ENCODE measurements at regions not wholly inside any gene's neighbourhood (a gene's known extent, or its start where the extent isn't known, plus 50 kb on each side); places are given as distances from the start of the nearest gene placed in this dataset.

DNA sequence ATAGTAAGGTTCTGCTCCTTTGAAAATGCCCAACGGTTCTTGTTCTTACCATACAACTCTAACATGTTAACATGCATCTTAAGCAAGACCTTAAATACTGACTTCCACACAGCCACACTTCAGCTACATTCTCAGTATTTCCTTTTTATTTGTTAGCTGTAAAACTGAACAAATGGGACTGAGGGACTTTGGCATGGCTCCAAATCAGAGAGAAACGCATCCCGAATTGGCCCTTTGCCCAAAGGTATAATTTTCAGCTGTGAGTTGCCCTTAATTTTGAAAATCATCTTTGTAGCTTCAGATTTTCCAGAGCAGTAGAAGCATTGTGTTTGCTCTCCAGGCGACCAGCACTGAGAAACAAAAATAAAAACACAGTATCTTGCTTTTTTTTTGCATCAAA, 56.4 kb downstream of the NEUROD6 start:
- H3K4me3 ChIP-seq (ENCODE audit: control insufficient read depth in 1 of 2, extremely low read depth in 1 of 2, low read length in 1 of 2): no peak overlapping the region
- 60% methylated on average over 3 of the region's 4 CpGs for WGBS (ENCODE audit: insufficient coverage)
- DNase-seq (no peak), ATAC-seq (replicated peaks in 1 of 4) (no peak)
- no peaks in the 10 kb centered on the region for H3K9me3 ChIP-seq
- CTCF ChIA-PET: no interaction called here
- Mint-ChIP-seq H3K27me3 (no peaks in the 10 kb centered on the region), H3K4me1 (no peaks in the 10 kb centered on the region), H3K36me3 (no peaks in the 10 kb centered on the region), H3K4me3 (no peak overlapping the region), H3K9me3 (peaks cover 0 to 6% (median 0%) of the 10 kb centered on the region in 3 donors), H3K27ac (no peak overlapping the region)
- no peaks in the 10 kb centered on the region for H3K27me3 ChIP-seq (replicated peaks in 1 of 2; ENCODE audit: control insufficient read depth in 2 of 2, extremely low read depth in 1 of 2, insufficient read depth in 2 of 2, low read length in 1 of 2)
- H3K4me1 ChIP-seq (ENCODE audit: control insufficient read depth in 1 of 2, extremely low read depth in 1 of 2, insufficient read depth in 2 of 2, low read length in 2 of 2): no peaks in the 10 kb centered on the region
- POLR2A ChIA-PET: no interaction called here
- no peak overlapping the region for H3K27ac ChIP-seq (ENCODE audit: low read length)
- H3K36me3 ChIP-seq (ENCODE audit: control insufficient read depth in 2 of 2, extremely low read depth in 1 of 2, insufficient read depth in 1 of 2, low read length in 1 of 2): no peaks in the 10 kb centered on the region

- H3K36me3 ChIP-seq (ENCODE audit: control insufficient read depth in 2 of 2, extremely low read depth in 1 of 2, insufficient read depth in 1 of 2, low read length in 1 of 2): no peaks in the 10 kb centered on the region
- POLR2A ChIA-PET: no interaction called here
- Mint-ChIP-seq H3K36me3 (no peaks in the 10 kb centered on the region), H3K4me3 (no peak overlapping the region), H3K9me3 (peaks cover 0 to 2% (median 0%) of the 10 kb centered on the region in 3 donors), H3K27me3 (peaks cover 0 to 3% of the 10 kb centered on the region in 2 donors), H3K27ac (no peak overlapping the region), H3K4me1 (no peaks in the 10 kb centered on the region)
- H3K27me3 ChIP-seq (replicated peaks in 1 of 2; ENCODE audit: control insufficient read depth in 2 of 2, extremely low read depth in 1 of 2, insufficient read depth in 2 of 2, low read length in 1 of 2): no peaks in the 10 kb centered on the region
- no peak for DNase-seq
- H3K4me1 ChIP-seq (ENCODE audit: control insufficient read depth in 1 of 2, extremely low read depth in 1 of 2, insufficient read depth in 2 of 2, low read length in 2 of 2): no peaks in the 10 kb centered on the region
- H3K9me3 ChIP-seq: no peaks in the 10 kb centered on the region
- H3K4me3 ChIP-seq (ENCODE audit: control insufficient read depth in 1 of 2, extremely low read depth in 1 of 2, low read length in 1 of 2): no peak overlapping the region
- WGBS (ENCODE audit: insufficient coverage): 90% methylated on average over 3 of the region's 5 CpGs
- no peak overlapping the region for H3K27ac ChIP-seq (ENCODE audit: low read length)
- no peak for ATAC-seq (replicated peaks in 1 of 4)
- CTCF ChIA-PET: no interaction called here
Observed at GRCh38 chr7:31271641-31272405, 68.7 kb downstream of the NEUROD6 start.

DNA sequence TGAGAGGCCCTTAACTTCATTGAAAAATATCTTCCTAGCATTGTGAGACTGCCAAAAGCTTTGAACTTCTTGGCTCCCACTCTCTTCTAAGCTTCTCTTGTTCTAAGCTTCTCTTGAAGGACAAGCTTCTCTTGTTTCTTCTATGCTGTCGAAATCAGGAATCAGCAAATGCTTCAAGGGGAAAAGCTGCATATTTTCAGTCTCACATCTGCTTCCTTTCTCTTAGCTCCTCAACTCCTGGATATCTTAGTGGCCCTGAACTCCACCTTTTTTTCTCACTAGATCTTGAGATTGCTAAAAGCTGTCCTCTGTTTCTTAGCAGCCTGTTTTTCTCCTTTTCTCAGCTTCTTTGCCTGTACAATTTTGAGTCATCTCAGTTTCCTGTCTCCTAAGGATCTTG, 73.0 kb downstream of the NEUROD6 start:
- H3K4me1 ChIP-seq (ENCODE audit: control insufficient read depth in 1 of 2, extremely low read depth in 1 of 2, insufficient read depth in 2 of 2, low read length in 2 of 2): no peaks in the 10 kb centered on the region
- H3K4me3 Mint-ChIP-seq: no peak overlapping the region
- H3K27ac Mint-ChIP-seq: no peak overlapping the region
- ChIA-PET CTCF (no interaction called here), POLR2A (no interaction called here)
- ATAC-seq (replicated peaks in 1 of 4): no peak
- H3K36me3 Mint-ChIP-seq: no peaks in the 10 kb centered on the region
- H3K27me3 ChIP-seq (replicated peaks in 1 of 2; ENCODE audit: control insufficient read depth in 2 of 2, extremely low read depth in 1 of 2, insufficient read depth in 2 of 2, low read length in 1 of 2): no peaks in the 10 kb centered on the region
- H3K9me3 ChIP-seq: no peaks in the 10 kb centered on the region
- H3K27ac ChIP-seq (ENCODE audit: low read length): no peak overlapping the region
- DNase-seq: no peak
- H3K4me1 Mint-ChIP-seq: no peaks in the 10 kb centered on the region
- 58% methylated on average over 1 of the region's 1 CpG for WGBS (ENCODE audit: insufficient coverage)
- H3K36me3 ChIP-seq (ENCODE audit: control insufficient read depth in 2 of 2, extremely low read depth in 1 of 2, insufficient read depth in 1 of 2, low read length in 1 of 2): no peaks in the 10 kb centered on the region
- peaks cover 0 to 3% (median 0%) of the 10 kb centered on the region in 3 donors for H3K9me3 Mint-ChIP-seq
- no peak overlapping the region for H3K4me3 ChIP-seq (ENCODE audit: control insufficient read depth in 1 of 2, extremely low read depth in 1 of 2, low read length in 1 of 2)
- peaks cover 0 to 3% of the 10 kb centered on the region in 2 donors for H3K27me3 Mint-ChIP-seq

DNA sequence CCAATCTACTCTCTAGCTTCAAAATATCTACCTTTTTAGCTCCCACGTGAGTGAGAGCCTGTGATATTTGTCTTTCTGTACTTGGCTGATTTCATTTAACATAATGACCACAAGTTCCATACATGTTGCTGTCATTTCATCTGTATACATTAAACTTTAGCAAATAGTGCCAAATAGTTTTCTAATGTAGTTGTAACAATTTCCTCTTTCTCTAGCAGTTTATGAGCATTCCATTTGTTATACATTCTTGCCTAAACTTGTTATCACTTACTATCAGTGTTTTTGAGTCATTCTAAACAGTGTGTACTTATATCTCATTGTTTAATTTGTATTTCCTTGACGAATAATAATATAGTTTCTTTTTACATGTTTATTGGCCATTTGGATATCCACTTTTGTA, 77.2 kb downstream of the NEUROD6 start:
- Mint-ChIP-seq H3K4me1 (no peaks in the 10 kb centered on the region), H3K27ac (no peak overlapping the region), H3K36me3 (no peaks in the 10 kb centered on the region), H3K27me3 (no peaks in the 10 kb centered on the region), H3K4me3 (no peak overlapping the region), H3K9me3 (peaks cover 0 to 4% (median 3%) of the 10 kb centered on the region in 3 donors)
- H3K27ac ChIP-seq (ENCODE audit: low read length): no peak overlapping the region
- no peaks in the 10 kb centered on the region for H3K36me3 ChIP-seq (ENCODE audit: control insufficient read depth in 2 of 2, extremely low read depth in 1 of 2, insufficient read depth in 1 of 2, low read length in 1 of 2)
- H3K4me3 ChIP-seq (ENCODE audit: control insufficient read depth in 1 of 2, extremely low read depth in 1 of 2, low read length in 1 of 2): no peak overlapping the region
- no peak for ATAC-seq (replicated peaks in 1 of 4)
- POLR2A ChIA-PET: no interaction called here
- no peaks in the 10 kb centered on the region for H3K27me3 ChIP-seq (replicated peaks in 1 of 2; ENCODE audit: control insufficient read depth in 2 of 2, extremely low read depth in 1 of 2, insufficient read depth in 2 of 2, low read length in 1 of 2)
- no peaks in the 10 kb centered on the region for H3K9me3 ChIP-seq
- DNase-seq: no peak
- WGBS (ENCODE audit: insufficient coverage): no CpG with 5 or more reads among the region's 2 CpGs
- H3K4me1 ChIP-seq (ENCODE audit: control insufficient read depth in 1 of 2, extremely low read depth in 1 of 2, insufficient read depth in 2 of 2, low read length in 2 of 2): no peaks in the 10 kb centered on the region
- CTCF ChIA-PET: no interaction called here

GRCh38 chr7:31261341-31261740, 79.2 kb downstream of the NEUROD6 start:
- Mint-ChIP-seq H3K9me3 (peaks cover 0 to 5% (median 4%) of the 10 kb centered on the region in 3 donors), H3K4me1 (no peaks in the 10 kb centered on the region), H3K4me3 (no peak overlapping the region), H3K27ac (no peak overlapping the region), H3K27me3 (no peaks in the 10 kb centered on the region), H3K36me3 (no peaks in the 10 kb centered on the region)
- ChIA-PET POLR2A (no interaction called here), CTCF (no interaction called here)
- Histone ChIP-seq H3K36me3 (ENCODE audit: control insufficient read depth in 2 of 2, extremely low read depth in 1 of 2, insufficient read depth in 1 of 2, low read length in 1 of 2) (no peaks in the 10 kb centered on the region), H3K27me3 (replicated peaks in 1 of 2; ENCODE audit: control insufficient read depth in 2 of 2, extremely low read depth in 1 of 2, insufficient read depth in 2 of 2, low read length in 1 of 2) (no peaks in the 10 kb centered on the region), H3K4me1 (ENCODE audit: control insufficient read depth in 1 of 2, extremely low read depth in 1 of 2, insufficient read depth in 2 of 2, low read length in 2 of 2) (no peaks in the 10 kb centered on the region), H3K9me3 (no peaks in the 10 kb centered on the region), H3K4me3 (ENCODE audit: control insufficient read depth in 1 of 2, extremely low read depth in 1 of 2, low read length in 1 of 2) (no peak overlapping the region), H3K27ac (ENCODE audit: low read length) (no peak overlapping the region)
- ATAC-seq (replicated peaks in 1 of 4) (no peak), DNase-seq (no peak)
- WGBS (ENCODE audit: insufficient coverage): 61% methylated on average over 5 of the region's 7 CpGs

DNA sequence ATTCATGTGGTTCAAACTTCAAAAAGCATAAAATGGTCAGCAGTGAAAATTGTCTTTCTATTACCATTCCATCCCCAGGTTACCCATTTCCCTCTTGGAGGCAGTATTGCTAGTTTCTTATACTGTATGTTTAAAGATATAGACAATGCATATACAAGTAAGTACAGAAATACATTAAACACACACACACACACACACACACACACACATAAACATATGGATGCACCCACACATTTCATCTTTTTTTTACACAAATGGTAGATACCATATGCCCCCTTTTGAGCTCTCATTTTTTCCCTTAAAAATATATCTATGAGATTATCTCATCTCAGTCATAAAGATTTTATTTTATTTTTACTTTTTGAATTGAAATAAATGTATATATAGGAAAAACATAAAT, 79.7 kb downstream of the NEUROD6 start:
- no peaks in the 10 kb centered on the region for H3K36me3 ChIP-seq (ENCODE audit: control insufficient read depth in 2 of 2, extremely low read depth in 1 of 2, insufficient read depth in 1 of 2, low read length in 1 of 2)
- Mint-ChIP-seq H3K4me1 (no peaks in the 10 kb centered on the region), H3K27me3 (no peaks in the 10 kb centered on the region), H3K9me3 (peaks cover 0 to 5% (median 4%) of the 10 kb centered on the region in 3 donors), H3K4me3 (no peak overlapping the region), H3K27ac (no peak overlapping the region), H3K36me3 (no peaks in the 10 kb centered on the region)
- ChIA-PET POLR2A (no interaction called here), CTCF (no interaction called here)
- ATAC-seq (replicated peaks in 1 of 4) (no peak), DNase-seq (no peak)
- H3K4me3 ChIP-seq (ENCODE audit: control insufficient read depth in 1 of 2, extremely low read depth in 1 of 2, low read length in 1 of 2): no peak overlapping the region
- H3K27ac ChIP-seq (ENCODE audit: low read length): no peak overlapping the region
- H3K27me3 ChIP-seq (replicated peaks in 1 of 2; ENCODE audit: control insufficient read depth in 2 of 2, extremely low read depth in 1 of 2, insufficient read depth in 2 of 2, low read length in 1 of 2): no peaks in the 10 kb centered on the region
- H3K9me3 ChIP-seq: no peaks in the 10 kb centered on the region
- no peaks in the 10 kb centered on the region for H3K4me1 ChIP-seq (ENCODE audit: control insufficient read depth in 1 of 2, extremely low read depth in 1 of 2, insufficient read depth in 2 of 2, low read length in 2 of 2)

- Mint-ChIP-seq H3K27me3 (no peaks in the 10 kb centered on the region), H3K36me3 (no peaks in the 10 kb centered on the region), H3K27ac (no peak overlapping the region), H3K4me1 (no peaks in the 10 kb centered on the region), H3K9me3 (peaks cover 0 to 5% (median 4%) of the 10 kb centered on the region in 3 donors), H3K4me3 (no peak overlapping the region)
- no peaks in the 10 kb centered on the region for H3K27me3 ChIP-seq (replicated peaks in 1 of 2; ENCODE audit: control insufficient read depth in 2 of 2, extremely low read depth in 1 of 2, insufficient read depth in 2 of 2, low read length in 1 of 2)
- H3K4me1 ChIP-seq (ENCODE audit: control insufficient read depth in 1 of 2, extremely low read depth in 1 of 2, insufficient read depth in 2 of 2, low read length in 2 of 2): no peaks in the 10 kb centered on the region
- DNase-seq (no peak), ATAC-seq (replicated peaks in 1 of 4) (no peak)
- ChIA-PET POLR2A (no interaction called here), CTCF (no interaction called here)
- no peak overlapping the region for H3K4me3 ChIP-seq (ENCODE audit: control insufficient read depth in 1 of 2, extremely low read depth in 1 of 2, low read length in 1 of 2)
- no peaks in the 10 kb centered on the region for H3K36me3 ChIP-seq (ENCODE audit: control insufficient read depth in 2 of 2, extremely low read depth in 1 of 2, insufficient read depth in 1 of 2, low read length in 1 of 2)
- H3K9me3 ChIP-seq: no peaks in the 10 kb centered on the region
- WGBS (ENCODE audit: insufficient coverage): no CpG with 5 or more reads among the region's 2 CpGs
- no peak overlapping the region for H3K27ac ChIP-seq (ENCODE audit: low read length)
Observed at GRCh38 chr7:31258391-31258790, 82.1 kb downstream of the NEUROD6 start.

All from T-cell (primary cell).